H9 (cell line): ENCODE measurements at regions not wholly inside any gene's neighbourhood (a gene's known extent, or its start where the extent isn't known, plus 50 kb on each side); places are given as distances from the start of the nearest gene placed in this dataset.

Source experiments
- DNase-seq: peaks from one replicate; pipeline ENCODE4 v3.0.0-alpha.2; 2017
- H2AFZ ChIP-seq: one replicate; pipeline ENCODE4 v1.6.1; 2013; ENCODE audit warnings: mild to moderate bottlenecking, low read length, control low read depth, moderate library complexity
- H2AK5ac ChIP-seq: 2 replicates; pipeline ENCODE4 v1.6.1; 2013; ENCODE audit warnings: low read length, control low read depth, mixed read lengths; ENCODE audit not compliant: insufficient read length
- H2BK120ac ChIP-seq: one replicate; pipeline ENCODE4 v1.6.1; 2013; ENCODE audit warnings: low read depth, mild to moderate bottlenecking, low read length, control low read depth, inconsistent platforms; ENCODE audit not compliant: poor library complexity, severe bottlenecking
- H2BK12ac ChIP-seq: 2 replicates; pipeline ENCODE4 v1.6.1; 2013; ENCODE audit warnings: low read length, control low read depth, mixed read lengths, low read depth; ENCODE audit not compliant: insufficient read length
- H2BK15ac ChIP-seq: 2 replicates; pipeline ENCODE4 v1.6.1; 2013; ENCODE audit warnings: low read depth, low read length, control low read depth
- H2BK20ac ChIP-seq: one replicate; pipeline ENCODE4 v1.6.1; 2013; ENCODE audit warnings: low read depth, mild to moderate bottlenecking, low read length, control low read depth, inconsistent platforms; ENCODE audit not compliant: poor library complexity, severe bottlenecking
- H2BK5ac ChIP-seq: 2 replicates; pipeline ENCODE4 v1.6.1; 2013; ENCODE audit warnings: low read length, control low read depth, mixed read lengths; ENCODE audit not compliant: insufficient read length
- H3K14ac ChIP-seq: 2 replicates; pipeline ENCODE4 v1.6.1; 2013; ENCODE audit warnings: low read length, control low read depth; ENCODE audit not compliant: insufficient read depth
- H3K18ac ChIP-seq: 2 replicates; pipeline ENCODE4 v1.6.1; 2013; ENCODE audit warnings: low read depth, mild to moderate bottlenecking, mixed read lengths, low read length, control low read depth; ENCODE audit not compliant: insufficient read length
- H3K23ac ChIP-seq: 2 replicates; pipeline ENCODE4 v1.6.1; 2013; ENCODE audit warnings: low read length, control low read depth, mixed read lengths, low read depth; ENCODE audit not compliant: insufficient read length
- H3K23me2 ChIP-seq: 2 replicates; pipeline ENCODE4 v1.6.1; 2013; ENCODE audit warnings: low read depth, mild to moderate bottlenecking, mixed read lengths, low read length, control low read depth; ENCODE audit not compliant: insufficient read length, poor library complexity, severe bottlenecking
- H3K27ac ChIP-seq: 2 replicates; pipeline ENCODE4 v1.5.1; 2013; ENCODE audit warnings: low read length, control low read depth, mixed read lengths, low read depth; ENCODE audit not compliant: insufficient read length
- H3K27me3 ChIP-seq: 2 replicates; pipeline ENCODE4 v1.6.1; 2013; ENCODE audit warnings: low read length, control low read depth, inconsistent platforms; ENCODE audit not compliant: insufficient read depth
- H3K4ac ChIP-seq: 2 replicates; pipeline ENCODE4 v1.6.1; 2013; ENCODE audit warnings: low read depth, mild to moderate bottlenecking, control low read depth, inconsistent platforms, low read length, moderate library complexity
- H3K4me1 ChIP-seq: 2 replicates; pipeline ENCODE4 v1.6.1; 2013; ENCODE audit warnings: low read length, control low read depth, inconsistent platforms; ENCODE audit not compliant: insufficient read depth
- H3K4me2 ChIP-seq: 2 replicates; pipeline ENCODE4 v1.6.1; 2013; ENCODE audit warnings: low read length, control low read depth, mixed read lengths; ENCODE audit not compliant: insufficient read length, insufficient read depth
- H3K56ac ChIP-seq: 2 replicates; pipeline ENCODE4 v1.6.1; 2013; ENCODE audit warnings: low read depth, mild to moderate bottlenecking, mixed read lengths, low read length, control low read depth; ENCODE audit not compliant: insufficient read length
- H3K79me1 ChIP-seq: 2 replicates; pipeline ENCODE4 v1.6.1; 2013; ENCODE audit warnings: low read depth, mild to moderate bottlenecking, moderate library complexity, low read length, control low read depth, inconsistent platforms; ENCODE audit not compliant: insufficient read depth, poor library complexity, severe bottlenecking
- H3K79me2 ChIP-seq: 2 replicates; pipeline ENCODE4 v1.6.1; 2013; ENCODE audit warnings: low read length, control low read depth, inconsistent platforms; ENCODE audit not compliant: insufficient read depth
- H3K9ac ChIP-seq: 2 replicates; pipeline ENCODE4 v1.6.1; 2013; ENCODE audit warnings: low read length, control low read depth, mixed read lengths; ENCODE audit not compliant: insufficient read length; ENCODE audit errors: extremely low read depth
- H3K9me3 ChIP-seq: one replicate; pipeline ENCODE4 v1.6.1; 2013; ENCODE audit warnings: low read depth, low read length, inconsistent platforms; ENCODE audit not compliant: control insufficient read depth
- H3T11ph ChIP-seq: one replicate; pipeline ENCODE4 v1.6.1; 2013; ENCODE audit warnings: mild to moderate bottlenecking, low read length, control low read depth, inconsistent platforms
- H4K20me1 ChIP-seq: one replicate; pipeline ENCODE4 v1.6.1; 2013; ENCODE audit not compliant: control insufficient read depth, insufficient read length, insufficient read depth
- H4K5ac ChIP-seq: 2 replicates; pipeline ENCODE4 v1.6.1; 2013; ENCODE audit warnings: low read depth, mild to moderate bottlenecking, mixed read lengths, low read length, control low read depth; ENCODE audit not compliant: insufficient read length
- H4K8ac ChIP-seq: replicated peaks from 2 replicates; pipeline ENCODE4 v1.6.1; 2013; ENCODE audit warnings: low read length, control low read depth, mixed read lengths, low read depth; ENCODE audit not compliant: insufficient read length
- H4K91ac ChIP-seq: 2 replicates; pipeline ENCODE4 v1.6.1; 2013; ENCODE audit warnings: low read depth, mild to moderate bottlenecking, moderate library complexity, mixed read lengths, low read length, control low read depth; ENCODE audit not compliant: insufficient read length
- H3K27ac Mint-ChIP-seq, 3 experiments: 2 replicates in 2 of 3; 3 replicates in 1 of 3; pipeline ENCODE4 v1.8.0; 2020 to 2021; ENCODE audit warnings: mixed read lengths in 3 of 3, mild to moderate bottlenecking in 1 of 3, moderate library complexity in 1 of 3
- H3K27me3 Mint-ChIP-seq: 2 replicates; pipeline ENCODE4 v1.8.0; 2021; ENCODE audit warnings: low read depth, mild to moderate bottlenecking, moderate library complexity, mixed read lengths
- H3K36me3 Mint-ChIP-seq, 3 experiments: 2 replicates in 2 of 3; 3 replicates in 1 of 3; pipeline ENCODE4 v1.8.0; 2020 to 2021; ENCODE audit warnings: low read depth in 3 of 3, mixed read lengths in 3 of 3; ENCODE audit not compliant: insufficient read depth in 1 of 3
- H3K4me1 Mint-ChIP-seq, 2 experiments: 2 replicates each; pipeline ENCODE4 v1.8.0; 2020; ENCODE audit warnings: mixed read lengths in 2 of 2
- H3K4me3 Mint-ChIP-seq, 2 experiments: 2 replicates in 1 of 2; 3 replicates in 1 of 2; pipeline ENCODE4 v1.8.0; 2020 to 2021; ENCODE audit warnings: mild to moderate bottlenecking in 2 of 2, mixed read lengths in 2 of 2, moderate library complexity in 1 of 2
- H3K9me3 Mint-ChIP-seq, 2 experiments: 2 replicates in 1 of 2; 3 replicates in 1 of 2; pipeline ENCODE4 v1.8.0; 2020; ENCODE audit warnings: mild to moderate bottlenecking in 2 of 2, mixed read lengths in 2 of 2, moderate library complexity in 1 of 2
- WGBS: extraction: QIAGEN DNeasy Blood & Tissue Kit; methylation state at CpG from one replicate; pipeline ENCODE4 v1.1.7; 2013; ENCODE audit warnings: missing lambda C conversion rate, low lambda C conversion rate, mixed read lengths; ENCODE audit not compliant: insufficient read length; ENCODE audit errors: extremely low coverage; 5-methylcytosine and 5-hydroxymethylcytosine counted together
- TF ChIP-seq, protein P1 (sequence below): fragments of 200-600 bp; sonication (generic); conservative IDR thresholded peaks from 3 replicates; pipeline ENCODE4 v1.8.0; 2021; ENCODE audit warnings: antibody characterized with exemption, mild to moderate bottlenecking

DNA sequence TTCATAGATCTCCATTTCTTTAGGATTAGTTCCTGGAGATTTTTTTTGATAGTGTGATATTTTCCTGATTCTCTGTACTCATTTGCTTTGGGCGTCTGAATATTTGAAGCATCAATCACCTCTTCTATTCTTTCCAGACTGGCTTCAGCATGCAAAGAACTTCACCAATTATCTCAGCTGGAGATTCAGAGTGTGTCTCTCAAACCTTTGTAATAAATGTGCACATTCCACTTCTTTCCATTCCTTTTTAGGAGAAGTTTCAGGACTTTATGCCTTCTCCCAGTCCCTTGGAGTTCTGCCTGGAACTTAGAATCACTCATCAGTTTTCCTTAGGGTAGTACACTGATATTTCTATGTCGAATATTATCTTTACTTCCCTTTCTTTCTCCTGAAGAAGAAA lies 334.8 kb downstream of the TEX13C start:
- Histone ChIP-seq H3K27me3 (no peaks in the 10 kb centered on the region), H3K18ac (no peak overlapping the region), H3K79me1 (no peaks in the 10 kb centered on the region), H4K91ac (no peak overlapping the region), H3K4me1 (no peaks in the 10 kb centered on the region), H3K27ac (no peak overlapping the region), H3K23me2 (no peaks in the 10 kb centered on the region), H3K9ac (no peak overlapping the region), H3K56ac (no peak overlapping the region), H4K20me1 (no peaks in the 10 kb centered on the region), H2AK5ac (no peak overlapping the region), H3T11ph (no peak overlapping the region), H3K4me2 (no peak overlapping the region), H2AFZ (no peak overlapping the region), H4K5ac (no peak overlapping the region), H3K79me2 (no peaks in the 10 kb centered on the region), H3K14ac (no peak overlapping the region), H2BK15ac (no peak overlapping the region), H2BK20ac (no peak overlapping the region), H2BK12ac (no peak overlapping the region), H4K8ac (no peak overlapping the region), H3K4ac (no peak overlapping the region), H3K23ac (no peak overlapping the region), H2BK5ac (no peak overlapping the region), H3K9me3 (no peaks in the 10 kb centered on the region), H2BK120ac (no peak overlapping the region)
- Mint-ChIP-seq H3K27ac (no peak overlapping the region), H3K36me3 (peaks cover 0 to 6% (median 3%) of the 10 kb centered on the region in 3 experiments; a peak in 3 of 7 replicates), H3K9me3 (peaks cover 16 to 39% of the 10 kb centered on the region in 2 experiments), H3K4me3 (no peak overlapping the region), H3K4me1 (no peaks in the 10 kb centered on the region; a peak in 1 of 4 replicates), H3K27me3 (no peaks in the 10 kb centered on the region)
- no peak for DNase-seq
- TF ChIP-seq, protein P1, sequence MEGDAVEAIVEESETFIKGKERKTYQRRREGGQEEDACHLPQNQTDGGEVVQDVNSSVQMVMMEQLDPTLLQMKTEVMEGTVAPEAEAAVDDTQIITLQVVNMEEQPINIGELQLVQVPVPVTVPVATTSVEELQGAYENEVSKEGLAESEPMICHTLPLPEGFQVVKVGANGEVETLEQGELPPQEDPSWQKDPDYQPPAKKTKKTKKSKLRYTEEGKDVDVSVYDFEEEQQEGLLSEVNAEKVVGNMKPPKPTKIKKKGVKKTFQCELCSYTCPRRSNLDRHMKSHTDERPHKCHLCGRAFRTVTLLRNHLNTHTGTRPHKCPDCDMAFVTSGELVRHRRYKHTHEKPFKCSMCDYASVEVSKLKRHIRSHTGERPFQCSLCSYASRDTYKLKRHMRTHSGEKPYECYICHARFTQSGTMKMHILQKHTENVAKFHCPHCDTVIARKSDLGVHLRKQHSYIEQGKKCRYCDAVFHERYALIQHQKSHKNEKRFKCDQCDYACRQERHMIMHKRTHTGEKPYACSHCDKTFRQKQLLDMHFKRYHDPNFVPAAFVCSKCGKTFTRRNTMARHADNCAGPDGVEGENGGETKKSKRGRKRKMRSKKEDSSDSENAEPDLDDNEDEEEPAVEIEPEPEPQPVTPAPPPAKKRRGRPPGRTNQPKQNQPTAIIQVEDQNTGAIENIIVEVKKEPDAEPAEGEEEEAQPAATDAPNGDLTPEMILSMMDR: no peak
- no CpG with 5 or more reads among the region's 2 CpGs for WGBS
